ENCODE measurements at regions not wholly inside any gene's neighbourhood (a gene's known extent, or its start where the extent isn't known, plus 50 kb on each side); places are given as distances from the start of the nearest gene placed in this dataset.

DNA sequence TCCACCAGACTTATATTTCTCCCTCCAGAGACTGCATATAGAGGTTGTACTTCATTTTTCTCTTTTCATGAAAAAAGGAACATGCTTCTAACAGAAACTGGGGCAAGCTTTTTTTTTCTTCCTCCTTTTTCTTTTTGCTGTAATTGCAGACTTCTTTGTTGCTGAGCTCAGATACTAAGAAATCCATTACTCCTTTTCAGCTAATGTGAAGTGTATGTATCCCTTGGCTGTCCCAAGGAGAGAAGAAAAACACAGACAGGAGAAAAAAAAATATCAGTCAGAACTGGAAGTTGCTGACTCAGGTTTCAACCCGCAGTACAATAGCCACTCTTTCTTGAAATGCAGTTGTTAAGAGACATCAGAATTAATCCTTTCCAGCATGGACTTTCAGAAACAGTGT, 1248.4 kb downstream of the LRFN5 start:
- in situ Hi-C loops (cut with HindIII; ENCODE audit: extremely low pct_ligation_motif_present, low pct_unique_long_range_greater_than_20kb), result no loop called here
- intact Hi-C loops (cut with micrococcal nuclease; ENCODE audit: unreplicated experiment), result no loop called here
- no peak for TF ChIP-seq ZNF10 (CRISPR knock-in tag; IDR thresholded peaks at IDR 0.05; ENCODE audit: borderline replicate concordance, low read depth)
- no peak for TF ChIP-seq JUN (CRISPR knock-in tag; IDR thresholded peaks at IDR 0.05)
- TF ChIP-seq, protein P1, sequence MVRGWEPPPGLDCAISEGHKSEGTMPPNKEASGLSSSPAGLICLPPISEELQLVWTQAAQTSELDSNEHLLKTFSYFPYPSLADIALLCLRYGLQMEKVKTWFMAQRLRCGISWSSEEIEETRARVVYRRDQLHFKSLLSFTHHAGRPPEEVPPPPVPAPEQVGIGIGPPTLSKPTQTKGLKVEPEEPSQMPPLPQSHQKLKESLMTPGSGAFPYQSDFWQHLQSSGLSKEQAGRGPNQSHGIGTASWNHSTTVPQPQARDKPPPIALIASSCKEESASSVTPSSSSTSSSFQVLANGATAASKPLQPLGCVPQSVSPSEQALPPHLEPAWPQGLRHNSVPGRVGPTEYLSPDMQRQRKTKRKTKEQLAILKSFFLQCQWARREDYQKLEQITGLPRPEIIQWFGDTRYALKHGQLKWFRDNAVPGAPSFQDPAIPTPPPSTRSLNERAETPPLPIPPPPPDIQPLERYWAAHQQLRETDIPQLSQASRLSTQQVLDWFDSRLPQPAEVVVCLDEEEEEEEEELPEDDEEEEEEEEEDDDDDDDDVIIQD (CRISPR knock-in tag; IDR thresholded peaks at IDR 0.05; ENCODE audit: low read depth), result no peak
- peak; percentile 84 to 95 for TF ChIP-seq MAFK (conservative IDR thresholded peaks at IDR 0.05 in 1 of 2, IDR thresholded peaks at IDR 0.05 in 1 of 2; ENCODE audit: low read length in 2 of 2)
- TF ChIP-seq MAFF (IDR thresholded peaks at IDR 0.05; ENCODE audit: low read depth, low read length), result peak; percentile 89
- no TSS peak for BruUV-seq (replicated peaks)
- ChIA-PET CTCF (ENCODE audit: low intra/inter-chr PET ratio, low total read pairs) (no interaction called here), POLR2A (no interaction called here)
- Histone ChIP-seq H3K79me2 (ENCODE audit: insufficient read depth, low read length) (no peaks in the 10 kb centered on the region), H3K9me3 (ENCODE audit: low read length) (peaks cover 85% of the 10 kb centered on the region), H3K27me3 (ENCODE audit: control insufficient read depth in 1 of 2, insufficient read depth in 2 of 2, low read length in 2 of 2) (no peaks in the 10 kb centered on the region), H3K4me3 (replicated peaks in 1 of 3; ENCODE audit: insufficient read depth in 1 of 3, low read depth in 2 of 3, low read length in 3 of 3) (no peak overlapping the region), H4K20me1 (ENCODE audit: insufficient read depth, low read length) (no peaks in the 10 kb centered on the region), H2AFZ (ENCODE audit: low read length) (no peak overlapping the region), H3K36me3 (replicated peaks in 1 of 2; ENCODE audit: control insufficient read depth in 1 of 2, insufficient read depth in 2 of 2, low read length in 2 of 2) (no peaks in the 10 kb centered on the region), H3K4me2 (ENCODE audit: low read depth, low read length) (no peak overlapping the region), H3K9ac (ENCODE audit: insufficient read depth, low read depth, low read length) (no peak overlapping the region), H3K4me1 (ENCODE audit: insufficient read depth, low read length) (no peaks in the 10 kb centered on the region), H3K27ac (ENCODE audit: extremely low read length, insufficient read depth, low read length) (no peak overlapping the region)
- 3% methylated on average over 1 of the region's 1 CpG for WGBS (ENCODE audit: low lambda C conversion rate)
- ATAC-seq (no peak), DNase-seq (ENCODE audit: low spot score) (no peak), FAIRE-seq (no peak)

DNA sequence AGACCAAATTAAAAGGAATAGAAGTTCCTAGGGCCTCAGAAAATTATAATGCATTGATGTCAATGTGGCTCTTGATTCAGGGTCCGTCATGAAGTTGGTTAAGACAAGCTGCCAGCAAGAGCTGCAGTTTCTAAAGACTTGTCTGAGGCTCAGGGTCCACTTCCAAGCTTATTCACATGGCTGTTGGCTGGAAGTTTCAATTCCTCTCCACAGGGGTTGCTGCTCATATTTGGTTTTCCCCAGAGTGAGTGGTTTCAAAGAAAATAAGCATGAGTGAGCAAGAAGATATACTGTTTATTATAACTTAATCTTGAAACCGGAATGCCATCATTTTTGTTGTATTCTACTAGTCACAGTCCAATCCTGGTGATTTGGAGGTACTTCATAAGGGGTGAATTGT, 1247.4 kb downstream of the LRFN5 start:
- in situ Hi-C loops (cut with HindIII; ENCODE audit: extremely low pct_ligation_motif_present, low pct_unique_long_range_greater_than_20kb) (no loop called here), intact Hi-C loops (cut with micrococcal nuclease; ENCODE audit: unreplicated experiment) (no loop called here)
- WGBS (ENCODE audit: low lambda C conversion rate), result 14% methylated on average over 2 of the region's 2 CpGs
- ChIA-PET CTCF (ENCODE audit: low intra/inter-chr PET ratio, low total read pairs) (no interaction called here), POLR2A (no interaction called here)
- peaks cover 84% of the 10 kb centered on the region for H3K9me3 ChIP-seq (ENCODE audit: low read length)
- H3K4me2 ChIP-seq (ENCODE audit: low read depth, low read length), result no peak overlapping the region
- BruUV-seq (replicated peaks), result no TSS peak
- H3K4me1 ChIP-seq (ENCODE audit: insufficient read depth, low read length), result no peaks in the 10 kb centered on the region
- DNase-seq (ENCODE audit: low spot score), result no peak
- H3K9ac ChIP-seq (ENCODE audit: insufficient read depth, low read depth, low read length), result no peak overlapping the region
- H4K20me1 ChIP-seq (ENCODE audit: insufficient read depth, low read length), result no peaks in the 10 kb centered on the region
- no peak overlapping the region for H3K27ac ChIP-seq (ENCODE audit: extremely low read length, insufficient read depth, low read length)
- no peak for FAIRE-seq
- H3K79me2 ChIP-seq (ENCODE audit: insufficient read depth, low read length), result no peaks in the 10 kb centered on the region
- H3K36me3 ChIP-seq (replicated peaks in 1 of 2; ENCODE audit: control insufficient read depth in 1 of 2, insufficient read depth in 2 of 2, low read length in 2 of 2), result no peaks in the 10 kb centered on the region
- H3K27me3 ChIP-seq (ENCODE audit: control insufficient read depth in 1 of 2, insufficient read depth in 2 of 2, low read length in 2 of 2), result no peaks in the 10 kb centered on the region
- no peak overlapping the region for H2AFZ ChIP-seq (ENCODE audit: low read length)
- no peak overlapping the region; a peak in 1 of 6 replicates for H3K4me3 ChIP-seq (replicated peaks in 1 of 3; ENCODE audit: insufficient read depth in 1 of 3, low read depth in 2 of 3, low read length in 3 of 3)
- no peak for ATAC-seq
- no peak for TF ChIP-seq ZNF501 (CRISPR knock-in tag; IDR thresholded peaks at IDR 0.05)
- TF ChIP-seq, protein P2, sequence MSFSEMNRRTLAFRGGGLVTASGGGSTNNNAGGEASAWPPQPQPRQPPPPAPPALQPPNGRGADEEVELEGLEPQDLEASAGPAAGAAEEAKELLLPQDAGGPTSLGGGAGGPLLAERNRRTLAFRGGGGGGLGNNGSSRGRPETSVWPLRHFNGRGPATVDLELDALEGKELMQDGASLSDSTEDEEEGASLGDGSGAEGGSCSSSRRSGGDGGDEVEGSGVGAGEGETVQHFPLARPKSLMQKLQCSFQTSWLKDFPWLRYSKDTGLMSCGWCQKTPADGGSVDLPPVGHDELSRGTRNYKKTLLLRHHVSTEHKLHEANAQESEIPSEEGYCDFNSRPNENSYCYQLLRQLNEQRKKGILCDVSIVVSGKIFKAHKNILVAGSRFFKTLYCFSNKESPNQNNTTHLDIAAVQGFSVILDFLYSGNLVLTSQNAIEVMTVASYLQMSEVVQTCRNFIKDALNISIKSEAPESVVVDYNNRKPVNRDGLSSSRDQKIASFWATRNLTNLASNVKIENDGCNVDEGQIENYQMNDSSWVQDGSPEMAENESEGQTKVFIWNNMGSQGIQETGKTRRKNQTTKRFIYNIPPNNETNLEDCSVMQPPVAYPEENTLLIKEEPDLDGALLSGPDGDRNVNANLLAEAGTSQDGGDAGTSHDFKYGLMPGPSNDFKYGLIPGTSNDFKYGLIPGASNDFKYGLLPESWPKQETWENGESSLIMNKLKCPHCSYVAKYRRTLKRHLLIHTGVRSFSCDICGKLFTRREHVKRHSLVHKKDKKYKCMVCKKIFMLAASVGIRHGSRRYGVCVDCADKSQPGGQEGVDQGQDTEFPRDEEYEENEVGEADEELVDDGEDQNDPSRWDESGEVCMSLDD (CRISPR knock-in tag; IDR thresholded peaks at IDR 0.05; ENCODE audit: borderline replicate concordance), result no peak
- no peak for TF ChIP-seq ZNF749 (CRISPR knock-in tag; IDR thresholded peaks at IDR 0.05; ENCODE audit: borderline replicate concordance)
- TF ChIP-seq EP300 (IDR thresholded peaks at IDR 0.05; ENCODE audit: low read depth in 2 of 2, low read length in 2 of 2), result no peak
- no peak for TF ChIP-seq EP300 (CRISPR knock-in tag; IDR thresholded peaks at IDR 0.05; ENCODE audit: borderline replicate concordance)
- no peak for TF ChIP-seq BRD4 (CRISPR knock-in tag; IDR thresholded peaks at IDR 0.05)
- TF ChIP-seq, protein P3, sequence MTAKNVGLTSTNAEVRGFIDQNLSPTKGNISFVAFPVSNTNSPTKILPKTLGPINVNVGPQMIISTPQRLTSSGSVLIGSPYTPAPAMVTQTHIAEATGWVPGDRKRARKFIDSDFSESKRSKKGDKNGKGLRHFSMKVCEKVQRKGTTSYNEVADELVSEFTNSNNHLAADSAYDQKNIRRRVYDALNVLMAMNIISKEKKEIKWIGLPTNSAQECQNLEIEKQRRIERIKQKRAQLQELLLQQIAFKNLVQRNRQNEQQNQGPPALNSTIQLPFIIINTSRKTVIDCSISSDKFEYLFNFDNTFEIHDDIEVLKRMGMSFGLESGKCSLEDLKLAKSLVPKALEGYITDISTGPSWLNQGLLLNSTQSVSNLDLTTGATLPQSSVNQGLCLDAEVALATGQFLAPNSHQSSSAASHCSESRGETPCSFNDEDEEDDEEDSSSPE (CRISPR knock-in tag; IDR thresholded peaks at IDR 0.05), result no peak
- no peak for TF ChIP-seq NFKB2 (CRISPR knock-in tag; IDR thresholded peaks at IDR 0.05; ENCODE audit: borderline replicate concordance)
